HCT116 (cell line): ENCODE measurements at regions not wholly inside any gene's neighbourhood (a gene's known extent, or its start where the extent isn't known, plus 50 kb on each side); places are given as distances from the start of the nearest gene placed in this dataset.
"Not testable (repeated sequence)": the region's sequence is repeated elsewhere in the genome, so short reads cannot be mapped to it uniquely, and the experiment has no call there.

Experiments used
- ATAC-seq: fragments of 200-7000 bp; cut with Tn5 transposase; 2 replicates; pipeline ENCODE4 v1.9.1; 2020; ENCODE audit warnings: mild to moderate bottlenecking, moderate library complexity
- BruUV-seq: library from RNA; stranded (reverse); fragments of 400-500 nt; replicated peaks from 2 replicates; lab custom pipeline; 2021; lab: Mats Ljungman, UMichigan
- CTCF ChIA-PET: fragments of 300-600 bp; sonication (Branson Sonifier 250); formaldehyde crosslinking; loops from one replicate; lab custom pipeline; 2021; ENCODE audit warnings: antibody characterized with exemption; lab: Charles Lee
- POLR2A ChIA-PET: fragments of 300-600, 350-600 bp; sonication (Branson Sonifier 250); formaldehyde crosslinking; loops from one replicate; lab custom pipeline; 2021; ENCODE audit warnings: antibody characterized with exemption; lab: Charles Lee
- RAD21 ChIA-PET, 2 experiments: fragments of 300-600 bp; sonication (Branson Sonifier 250); formaldehyde crosslinking; loops; one replicate each; lab custom pipeline; 2023; ENCODE audit warnings: low total read pairs in 2 of 2; ENCODE audit not compliant: uncharacterized antibody in 2 of 2, unreplicated experiment in 2 of 2, low non-redundant PET in 1 of 2; lab: Charles Lee
- DNase-seq: peaks from one replicate; pipeline ENCODE4 v3.0.0-alpha.2; 2010; ENCODE audit warnings: low read depth, low spot score
- H2AFZ ChIP-seq: fragments of 200-600 bp; shearing (Covaris generic), sonication (generic); 2 replicates; pipeline ENCODE4 v1.6.1; 2017; ENCODE audit warnings: low read depth, mixed run types, mixed read lengths, antibody characterized with exemption, low read length; ENCODE audit not compliant: poor library complexity, severe bottlenecking
- H3K27ac ChIP-seq: 2 replicates; pipeline ENCODE4 v1.5.1; 2012; ENCODE audit warnings: low read depth, low read length
- H3K27me3 ChIP-seq: fragments of 200-600 bp; sonication (generic); 2 replicates; pipeline ENCODE4 v1.6.1; 2016; ENCODE audit warnings: mixed run types, low read length, mixed read lengths; ENCODE audit not compliant: insufficient read depth
- H3K36me3 ChIP-seq, 2 experiments: fragments of 200-500 bp in 1 of 2; fragments of 200-600 bp in 1 of 2; sonication (Bioruptor generic) in 1 of 2; sonication (generic) in 1 of 2; 2 replicates each; pipeline versions ENCODE4 v1.5.1 to v1.6.1; 2014 to 2016; ENCODE audit warnings: low read length in 2 of 2, inconsistent platforms in 1 of 2, mixed read lengths in 1 of 2, mixed run types in 1 of 2; ENCODE audit not compliant: insufficient read depth in 2 of 2, control insufficient read depth in 1 of 2
- H3K4me1 ChIP-seq, 2 experiments: fragments of 200-600 bp in 1 of 2; sonication (generic) in 1 of 2; 2 replicates each; pipeline versions ENCODE4 v1.5.1 to v1.6.1; 2012 to 2017; ENCODE audit warnings: low read length in 2 of 2, inconsistent platforms in 1 of 2, mild to moderate bottlenecking in 1 of 2, mixed read lengths in 1 of 2, mixed run types in 1 of 2, moderate library complexity in 1 of 2; ENCODE audit not compliant: insufficient read depth in 2 of 2, control insufficient read depth in 1 of 2
- H3K4me2 ChIP-seq: fragments of 200-600 bp; sonication (generic); 2 replicates; pipeline ENCODE4 v1.6.1; 2017; ENCODE audit warnings: mixed run types, low read length, mixed read lengths
- H3K4me3 ChIP-seq, 2 experiments: fragments of 200-600 bp in 1 of 2; sonication (generic) in 1 of 2; replicated peaks in 1 of 2; 2 replicates each; pipeline ENCODE4 v1.5.1; 2011 to 2016; ENCODE audit warnings: low read length in 2 of 2, control low read depth in 1 of 2, low read depth in 1 of 2, mild to moderate bottlenecking in 1 of 2, mixed read lengths in 1 of 2, mixed run types in 1 of 2
- H3K79me2 ChIP-seq: fragments of 200-600 bp; sonication (generic); 2 replicates; pipeline ENCODE4 v1.6.1; 2017; ENCODE audit warnings: mild to moderate bottlenecking, mixed run types, low read length, moderate library complexity, mixed read lengths; ENCODE audit not compliant: insufficient read depth
- H3K9ac ChIP-seq: fragments of 200-600 bp; sonication (generic); 2 replicates; pipeline ENCODE4 v1.6.1; 2016; ENCODE audit warnings: low read length, mixed read lengths
- H3K9me2 ChIP-seq: fragments of 200-600 bp; sonication (generic), shearing (Covaris generic); 2 replicates; pipeline ENCODE4 v1.6.1; 2017; ENCODE audit warnings: mixed run types, mild to moderate bottlenecking, moderate library complexity; ENCODE audit not compliant: insufficient read depth
- H3K9me3 ChIP-seq, 2 experiments: fragments of 200-500 bp in 1 of 2; fragments of 200-600 bp in 1 of 2; sonication (Bioruptor generic) in 1 of 2; sonication (generic) in 1 of 2; 2 replicates each; pipeline ENCODE4 v1.6.1; 2014 to 2017; ENCODE audit warnings: low read length in 2 of 2, mixed read lengths in 2 of 2, inconsistent platforms in 1 of 2, low read depth in 1 of 2, mild to moderate bottlenecking in 1 of 2, mixed run types in 1 of 2, moderate library complexity in 1 of 2; ENCODE audit not compliant: control insufficient read depth in 1 of 2, insufficient read depth in 1 of 2
- H4K20me1 ChIP-seq: fragments of 200-600 bp; sonication (generic), shearing (Covaris generic); 2 replicates; pipeline ENCODE4 v1.6.1; 2017; ENCODE audit warnings: mixed run types, mild to moderate bottlenecking, moderate library complexity; ENCODE audit not compliant: insufficient read depth
- CBX3 ChIP-seq: IDR thresholded peaks from 2 replicates; pipeline ENCODE4 v1.6.1; 2012; ENCODE audit warnings: low read depth
- CEBPB ChIP-seq: IDR thresholded peaks from 2 replicates; pipeline ENCODE4 v1.6.1; 2012; ENCODE audit warnings: low read depth
- EGR1 ChIP-seq: IDR thresholded peaks from 2 replicates; pipeline ENCODE4 v1.6.1; 2012; ENCODE audit warnings: low read depth
- EZH2phosphoT487 ChIP-seq: fragments of 200-600 bp; IDR thresholded peaks from 2 replicates; pipeline ENCODE4 v1.6.1; 2018; ENCODE audit warnings: antibody characterized with exemption, borderline replicate concordance
- FOSL1 ChIP-seq: IDR thresholded peaks from 2 replicates; pipeline ENCODE4 v1.6.1; 2012; ENCODE audit warnings: low read depth
- JUND ChIP-seq: IDR thresholded peaks from 2 replicates; pipeline ENCODE4 v1.6.1; 2012
- MAX ChIP-seq: IDR thresholded peaks from 2 replicates; pipeline ENCODE4 v1.6.1; 2012
- POLR2A ChIP-seq: IDR thresholded peaks from 2 replicates; pipeline ENCODE4 v1.7.0; 2011; ENCODE audit warnings: borderline replicate concordance; ENCODE audit not compliant: insufficient read depth, insufficient read length; ENCODE audit errors: extremely low read depth
- POLR2AphosphoS5 ChIP-seq: IDR thresholded peaks from 2 replicates; pipeline ENCODE4 v1.6.1; 2011; ENCODE audit warnings: mild to moderate bottlenecking, low read depth, low read length, moderate library complexity
- SIN3A ChIP-seq: IDR thresholded peaks from 2 replicates; pipeline ENCODE4 v1.6.1; 2012; ENCODE audit warnings: low read depth
- SP1 ChIP-seq: IDR thresholded peaks from 2 replicates; pipeline ENCODE4 v1.6.1; 2012; ENCODE audit warnings: low read depth
- TCF7L2 ChIP-seq: IDR thresholded peaks from 2 replicates; pipeline ENCODE4 v1.7.0; 2011; ENCODE audit warnings: borderline replicate concordance, inconsistent platforms; ENCODE audit not compliant: insufficient read depth, insufficient read length; ENCODE audit errors: extremely low read depth
- ZBTB33 ChIP-seq: IDR thresholded peaks from 2 replicates; pipeline ENCODE4 v1.6.1; 2011; ENCODE audit warnings: mild to moderate bottlenecking, low read length, moderate library complexity; ENCODE audit not compliant: insufficient replicate concordance; ENCODE audit errors: extremely low read depth
- intact Hi-C: fragments of 100-400 bp; cut with micrococcal nuclease; formaldehyde crosslinking; loops from 2 replicates; pipeline ENCODE4 v1.10.0; 2022
- TF ChIP-seq, protein P1 (sequence below): IDR thresholded peaks from 2 replicates; pipeline ENCODE4 v1.6.1; 2012
- TF ChIP-seq, protein P2 (sequence below), 3 experiments: fragments of 200-600 bp in 1 of 3; sonication (generic) in 1 of 3; IDR thresholded peaks in 2 of 3; conservative IDR thresholded peaks in 1 of 3; 2 replicates each; pipeline ENCODE4 v1.5.1; 2012 to 2017; ENCODE audit warnings: low read depth in 2 of 3, low read length in 2 of 3, antibody characterized with exemption in 1 of 3, borderline replicate concordance in 1 of 3, control low read depth in 1 of 3, mild to moderate bottlenecking in 1 of 3, mixed read lengths in 1 of 3, mixed run types in 1 of 3, moderate library complexity in 1 of 3; ENCODE audit not compliant: insufficient read depth in 1 of 3

GRCh38 chrX:109155161-109155560 lies 326.7 kb downstream of the GUCY2F start (continued):
- TF ChIP-seq CEBPB, result no peak
- no peak for TF ChIP-seq FOSL1
- TF ChIP-seq CBX3, result no peak
- TF ChIP-seq, protein P1, sequence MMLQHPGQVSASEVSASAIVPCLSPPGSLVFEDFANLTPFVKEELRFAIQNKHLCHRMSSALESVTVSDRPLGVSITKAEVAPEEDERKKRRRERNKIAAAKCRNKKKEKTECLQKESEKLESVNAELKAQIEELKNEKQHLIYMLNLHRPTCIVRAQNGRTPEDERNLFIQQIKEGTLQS, result no peak
- TF ChIP-seq TCF7L2, result no peak
- TF ChIP-seq POLR2A, result no peak

DNA sequence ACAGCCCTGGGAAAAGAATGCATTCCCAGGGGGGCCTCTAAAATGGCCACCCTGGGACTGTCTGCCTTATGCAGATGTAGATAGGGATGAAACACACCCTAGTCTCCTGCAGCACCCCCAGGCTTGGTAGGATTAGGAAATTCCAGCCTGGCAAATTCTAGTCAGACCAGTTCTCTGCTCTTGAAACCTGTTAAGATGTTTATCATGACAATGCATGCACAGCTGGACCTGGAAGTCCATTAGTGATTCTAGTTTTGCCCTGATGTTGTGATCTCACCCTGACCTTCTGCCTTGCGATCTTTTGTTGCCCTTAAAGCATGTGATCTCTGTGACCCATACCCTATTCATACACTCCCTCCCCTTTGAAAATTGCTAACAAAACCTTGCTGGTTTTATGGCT lies 337.7 kb downstream of the GUCY2F start:
- H2AFZ ChIP-seq, H3K4me1 ChIP-seq, H3K4me3 ChIP-seq, DNase-seq, H3K36me3 ChIP-seq, intact Hi-C loops, H4K20me1 ChIP-seq, ATAC-seq, RAD21 ChIA-PET, H3K9me3 ChIP-seq, H3K9ac ChIP-seq, H3K27me3 ChIP-seq, CTCF ChIA-PET, H3K79me2 ChIP-seq, H3K27ac ChIP-seq, H3K4me2 ChIP-seq, POLR2A ChIA-PET, BruUV-seq, H3K9me2 ChIP-seq: not testable (repeated sequence)

- POLR2A ChIA-PET, result no interaction called here
- Histone ChIP-seq H3K4me1 (no peaks in the 10 kb centered on the region), H3K79me2 (no peaks in the 10 kb centered on the region), H3K9me2 (no peaks in the 10 kb centered on the region), H3K36me3 (no peaks in the 10 kb centered on the region), H4K20me1 (no peaks in the 10 kb centered on the region), H3K4me2 (no peak overlapping the region), H3K27ac (no peak overlapping the region), H3K9ac (no peak overlapping the region), H3K27me3 (no peaks in the 10 kb centered on the region), H3K9me3 (no peaks in the 10 kb centered on the region), H2AFZ (no peak overlapping the region), H3K4me3 (no peak overlapping the region)
- ATAC-seq, result no peak
- no peak for DNase-seq
- CTCF ChIA-PET, result no interaction called here
- intact Hi-C loops, result no loop called here
- RAD21 ChIA-PET, result no interaction called here
- BruUV-seq, result no TSS peak
- TF ChIP-seq POLR2A (no peak), CBX3 (no peak), FOSL1 (no peak), POLR2AphosphoS5 (no peak), SIN3A (no peak), EZH2phosphoT487 (no peak), ZBTB33 (no peak), MAX (no peak), JUND (no peak), SP1 (no peak), EGR1 (no peak), TCF7L2 (no peak)
- TF ChIP-seq, protein P2, sequence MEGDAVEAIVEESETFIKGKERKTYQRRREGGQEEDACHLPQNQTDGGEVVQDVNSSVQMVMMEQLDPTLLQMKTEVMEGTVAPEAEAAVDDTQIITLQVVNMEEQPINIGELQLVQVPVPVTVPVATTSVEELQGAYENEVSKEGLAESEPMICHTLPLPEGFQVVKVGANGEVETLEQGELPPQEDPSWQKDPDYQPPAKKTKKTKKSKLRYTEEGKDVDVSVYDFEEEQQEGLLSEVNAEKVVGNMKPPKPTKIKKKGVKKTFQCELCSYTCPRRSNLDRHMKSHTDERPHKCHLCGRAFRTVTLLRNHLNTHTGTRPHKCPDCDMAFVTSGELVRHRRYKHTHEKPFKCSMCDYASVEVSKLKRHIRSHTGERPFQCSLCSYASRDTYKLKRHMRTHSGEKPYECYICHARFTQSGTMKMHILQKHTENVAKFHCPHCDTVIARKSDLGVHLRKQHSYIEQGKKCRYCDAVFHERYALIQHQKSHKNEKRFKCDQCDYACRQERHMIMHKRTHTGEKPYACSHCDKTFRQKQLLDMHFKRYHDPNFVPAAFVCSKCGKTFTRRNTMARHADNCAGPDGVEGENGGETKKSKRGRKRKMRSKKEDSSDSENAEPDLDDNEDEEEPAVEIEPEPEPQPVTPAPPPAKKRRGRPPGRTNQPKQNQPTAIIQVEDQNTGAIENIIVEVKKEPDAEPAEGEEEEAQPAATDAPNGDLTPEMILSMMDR (IDR thresholded peaks at IDR 0.05 in 2 of 3, conservative IDR thresholded peaks at IDR 0.05 in 1 of 3; ENCODE audit: borderline replicate concordance in 1 of 3, insufficient read depth in 1 of 3, low read depth in 2 of 3, low read length in 2 of 3), result no peak
Observed at GRCh38 chrX:109140463-109140862, 341.4 kb downstream of the GUCY2F start.
